HepG2 (cell line): ENCODE measurements at regions not wholly inside any gene's neighbourhood (a gene's known extent, or its start where the extent isn't known, plus 50 kb on each side); places are given as distances from the start of the nearest gene placed in this dataset.

Experiments used
- ASH2L ChIP-seq: fragments of 300-600, 200-600 bp; sonication (generic); IDR thresholded peaks from 2 replicates; pipeline ENCODE4 v1.7.0; 2017; ENCODE audit warnings: low read depth, mild to moderate bottlenecking, moderate library complexity, mixed read lengths, low read length; ENCODE audit not compliant: insufficient read length
- CTCF ChIP-seq: sonication (generic); formaldehyde crosslinking; IDR thresholded peaks from 2 replicates; pipeline ENCODE4 v1.5.0; 2020; ENCODE audit warnings: mild to moderate bottlenecking, missing genetic modification reagents, moderate library complexity
- FOSL1 ChIP-seq: sonication (generic); formaldehyde crosslinking; IDR thresholded peaks from 2 replicates; pipeline ENCODE4 v1.9.0; 2021; ENCODE audit warnings: missing genetic modification reagents, borderline replicate concordance
- JUND ChIP-seq: sonication (generic); formaldehyde crosslinking; IDR thresholded peaks from 2 replicates; pipeline ENCODE4 v1.8.0; 2022; ENCODE audit warnings: mild to moderate bottlenecking, missing genetic modification reagents
- SMYD3 ChIP-seq: sonication (generic); formaldehyde crosslinking; IDR thresholded peaks from 2 replicates; pipeline ENCODE4 v1.8.1; 2023; ENCODE audit warnings: mild to moderate bottlenecking, missing genetic modification reagents
- SUZ12 ChIP-seq: fragments of 150-350 bp; IDR thresholded peaks from 2 replicates; pipeline ENCODE4 v1.6.1; 2014; ENCODE audit warnings: low read depth, low read length
- TP53 ChIP-seq: sonication (generic); formaldehyde crosslinking; conservative IDR thresholded peaks from 2 replicates; pipeline ENCODE4 v1.4.0; 2020; ENCODE audit warnings: missing genetic modification reagents
- ZBTB43 ChIP-seq: sonication (generic); formaldehyde crosslinking; conservative IDR thresholded peaks from 2 replicates; pipeline ENCODE4 v1.4.0; 2020; ENCODE audit warnings: missing genetic modification reagents

- TF ChIP-seq SMYD3 (CRISPR knock-in tag) = no peak
- no peak for TF ChIP-seq FOSL1 (CRISPR knock-in tag)
- no peak for TF ChIP-seq TP53 (CRISPR knock-in tag)
- TF ChIP-seq ZBTB43 (CRISPR knock-in tag) = no peak
- no peak for TF ChIP-seq CTCF
- TF ChIP-seq JUND (CRISPR knock-in tag) = no peak
- no peak for TF ChIP-seq ASH2L
- TF ChIP-seq SUZ12 = no peak
Measured at GRCh38 chr2:216259081-216259480, 113.2 kb downstream of the MARCHF4 start.
